ENCODE measurements at regions not wholly inside any gene's neighbourhood (a gene's known extent, or its start where the extent isn't known, plus 50 kb on each side); places are given as distances from the start of the nearest gene placed in this dataset.

DNA sequence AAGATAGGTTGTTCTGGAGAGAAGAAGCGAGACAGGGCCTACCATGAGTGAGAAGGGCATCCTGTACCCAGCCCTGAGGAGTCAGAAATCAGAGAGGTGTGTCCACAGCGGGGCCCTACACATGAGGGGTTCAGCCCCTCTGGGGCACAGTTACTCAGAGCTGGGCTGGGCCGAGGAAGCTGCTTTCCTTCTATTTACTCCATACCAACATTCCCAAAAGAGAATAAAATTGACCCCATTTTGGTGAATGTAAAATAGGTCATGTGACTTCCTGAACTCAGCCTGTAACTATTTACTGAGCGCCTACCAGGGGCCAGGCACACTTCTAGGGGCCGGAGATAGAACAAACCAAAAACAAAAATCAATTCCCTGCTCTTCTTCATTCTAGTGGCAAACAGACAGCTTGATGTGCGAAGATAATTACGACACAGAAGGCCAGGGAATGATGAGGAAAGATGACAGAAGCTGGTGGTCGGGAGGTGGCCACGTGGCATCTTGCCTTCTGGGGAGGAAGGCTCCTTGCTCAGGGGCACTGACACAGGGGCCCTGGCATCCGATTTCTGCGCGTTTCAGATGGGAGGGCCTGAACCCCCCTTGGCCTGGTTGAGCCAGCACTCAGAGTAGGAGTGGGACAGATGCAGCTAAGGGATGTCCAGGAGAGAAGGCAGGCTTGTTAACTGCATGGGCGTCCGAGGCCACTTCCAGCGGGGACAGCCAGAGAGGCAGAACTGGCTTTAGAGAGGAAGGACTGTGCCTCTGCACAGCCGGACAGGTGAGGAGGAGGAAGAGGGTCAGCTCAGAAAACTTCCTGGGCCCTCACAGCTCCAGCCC lies 121.8 kb downstream of the NSG2 start:
- TF ChIP-seq, protein P1, sequence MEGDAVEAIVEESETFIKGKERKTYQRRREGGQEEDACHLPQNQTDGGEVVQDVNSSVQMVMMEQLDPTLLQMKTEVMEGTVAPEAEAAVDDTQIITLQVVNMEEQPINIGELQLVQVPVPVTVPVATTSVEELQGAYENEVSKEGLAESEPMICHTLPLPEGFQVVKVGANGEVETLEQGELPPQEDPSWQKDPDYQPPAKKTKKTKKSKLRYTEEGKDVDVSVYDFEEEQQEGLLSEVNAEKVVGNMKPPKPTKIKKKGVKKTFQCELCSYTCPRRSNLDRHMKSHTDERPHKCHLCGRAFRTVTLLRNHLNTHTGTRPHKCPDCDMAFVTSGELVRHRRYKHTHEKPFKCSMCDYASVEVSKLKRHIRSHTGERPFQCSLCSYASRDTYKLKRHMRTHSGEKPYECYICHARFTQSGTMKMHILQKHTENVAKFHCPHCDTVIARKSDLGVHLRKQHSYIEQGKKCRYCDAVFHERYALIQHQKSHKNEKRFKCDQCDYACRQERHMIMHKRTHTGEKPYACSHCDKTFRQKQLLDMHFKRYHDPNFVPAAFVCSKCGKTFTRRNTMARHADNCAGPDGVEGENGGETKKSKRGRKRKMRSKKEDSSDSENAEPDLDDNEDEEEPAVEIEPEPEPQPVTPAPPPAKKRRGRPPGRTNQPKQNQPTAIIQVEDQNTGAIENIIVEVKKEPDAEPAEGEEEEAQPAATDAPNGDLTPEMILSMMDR (conservative IDR thresholded peaks at IDR 0.05; ENCODE audit: low read length) = no peak
- no peak for TF ChIP-seq EZH2phosphoT487 (IDR thresholded peaks at IDR 0.05; ENCODE audit: borderline replicate concordance)

All from Loucy (cell line).